GM21576 (cell line): ENCODE measurements at regions not wholly inside any gene's neighbourhood (a gene's known extent, or its start where the extent isn't known, plus 50 kb on each side); places are given as distances from the start of the nearest gene placed in this dataset.
"Not testable (repeated sequence)": the region's sequence is repeated elsewhere in the genome, so short reads cannot be mapped to it uniquely, and the experiment has no call there.

ENCODE experiments used
- ATAC-seq: cut with Tn5 transposase; IDR thresholded peaks from one replicate; pipeline ENCODE4 v1.9.1; 2021; ENCODE audit warnings: mild to moderate bottlenecking, moderate library complexity; ENCODE audit not compliant: unreplicated experiment

- not testable (repeated sequence) for ATAC-seq
Measured at GRCh38 chr9:115692868-115693267, 460.7 kb upstream of the PAPPA start.

GRCh38 chr9:115694014-115694413, 459.6 kb upstream of the PAPPA start:
- ATAC-seq, result no peak

GRCh38 chr9:115694991-115695390, 458.6 kb upstream of the PAPPA start:
- ATAC-seq, result no peak

GRCh38 chr9:115712981-115713380, 440.6 kb upstream of the PAPPA start:
- ATAC-seq, result no peak

- ATAC-seq, result no peak
Measured at GRCh38 chr9:115715666-115716065, 437.9 kb upstream of the PAPPA start.

GRCh38 chr9:115717298-115717697, 436.3 kb upstream of the PAPPA start:
- ATAC-seq, result no peak

GRCh38 chr9:115717711-115718173, 435.8 kb upstream of the PAPPA start:
- ATAC-seq, result no peak

- no peak for ATAC-seq
Measured at GRCh38 chr9:115730396-115730795, 423.2 kb upstream of the PAPPA start.

GRCh38 chr9:115730845-115731244, 422.7 kb upstream of the PAPPA start:
- no peak for ATAC-seq

- no peak for ATAC-seq
Measured at GRCh38 chr9:115733318-115734110, 420.1 kb upstream of the PAPPA start.

- ATAC-seq, result no peak
Measured at GRCh38 chr9:115739096-115739875, 414.3 kb upstream of the PAPPA start.

GRCh38 chr9:115740986-115741385, 412.6 kb upstream of the PAPPA start:
- ATAC-seq, result no peak

- ATAC-seq, result no peak
Measured at GRCh38 chr9:115743709-115744605, 409.6 kb upstream of the PAPPA start.

GRCh38 chr9:115746496-115746895, 407.1 kb upstream of the PAPPA start:
- ATAC-seq, result no peak

- no peak for ATAC-seq
Measured at GRCh38 chr9:115747731-115748130, 405.9 kb upstream of the PAPPA start.

- no peak for ATAC-seq
Measured at GRCh38 chr9:115756736-115757135, 396.9 kb upstream of the PAPPA start.

GRCh38 chr9:115757461-115757860, 396.1 kb upstream of the PAPPA start:
- ATAC-seq, result no peak

- ATAC-seq, result no peak
Measured at GRCh38 chr9:115758441-115758840, 395.1 kb upstream of the PAPPA start.

GRCh38 chr9:115759426-115759825, 394.2 kb upstream of the PAPPA start:
- no peak for ATAC-seq

- no peak for ATAC-seq
Measured at GRCh38 chr9:115764645-115765044, 388.9 kb upstream of the PAPPA start.

GRCh38 chr9:115765060-115765459, 388.5 kb upstream of the PAPPA start:
- no peak for ATAC-seq
